ENCODE measurements at regions not wholly inside any gene's neighbourhood (a gene's known extent, or its start where the extent isn't known, plus 50 kb on each side); places are given as distances from the start of the nearest gene placed in this dataset.
"Not testable (repeated sequence)": the region's sequence is repeated elsewhere in the genome, so short reads cannot be mapped to it uniquely, and the experiment has no call there.

DNA sequence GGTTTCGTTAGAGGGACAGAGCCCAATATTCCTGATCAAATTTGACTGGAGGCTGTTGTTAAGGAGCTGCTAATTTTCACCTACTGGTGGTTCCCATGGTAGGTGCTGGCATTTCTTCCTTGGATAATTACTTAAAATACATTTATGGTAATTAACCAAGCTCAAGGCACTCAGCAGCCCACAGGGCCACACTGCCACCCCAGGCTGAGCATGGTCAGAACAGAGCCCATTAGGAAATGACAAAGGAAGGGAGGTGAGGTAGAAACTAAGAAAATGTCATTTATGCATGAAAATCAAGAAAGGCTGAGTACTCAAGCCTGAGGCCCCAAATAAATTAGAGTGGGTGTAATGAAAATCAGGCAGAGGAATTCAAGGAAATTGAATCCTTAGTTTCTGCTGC, 510.2 kb upstream of the GYPC start:
- H3K4me2 ChIP-seq (ENCODE audit: control insufficient read depth, insufficient read depth), result no peak overlapping the region
- ChIA-PET POLR2A (no interaction called here), CTCF (no interaction called here), SMC1A (ENCODE audit: uncharacterized antibody, unreplicated experiment) (interaction anchor here (0.6 to 2.5 kb wide), 4 partner anchors 8 to 372 kb away, joined by 3 to 8 read pairs (median 4); no protein-coding TSS in a partner anchor), RAD21 (ENCODE audit: unreplicated experiment) (no interaction called here)
- no peaks in the 10 kb centered on the region for H3K36me3 ChIP-seq (ENCODE audit: control insufficient read depth in 2 of 2, insufficient read depth in 2 of 2, low read length in 1 of 2)
- H3K79me2 ChIP-seq (ENCODE audit: control insufficient read depth, insufficient read depth, low read length), result no peaks in the 10 kb centered on the region
- WGBS (ENCODE audit: insufficient coverage, insufficient replicate concordance, low lambda C conversion rate, missing lambda C conversion rate), result 5% methylated on average over 1 of the region's 1 CpG
- no peaks in the 10 kb centered on the region for H3K27me3 ChIP-seq (replicated peaks in 1 of 2; ENCODE audit: control insufficient read depth in 2 of 2, insufficient read depth in 2 of 2, low read length in 1 of 2)
- intact Hi-C loops (cut with micrococcal nuclease; ENCODE audit: unreplicated experiment), result no loop called here
- H3K9ac ChIP-seq (ENCODE audit: control insufficient read depth, insufficient read depth, low read length), result no peak overlapping the region
- H3K4me1 ChIP-seq (ENCODE audit: control insufficient read depth, insufficient read depth, low read length), result no peaks in the 10 kb centered on the region
- DNase-seq (ENCODE audit: low read depth, low spot score), result no peak
- ATAC-seq, result no peak
- in situ Hi-C loops (cut with MboI), result no loop called here
- TF ChIP-seq, protein P1, sequence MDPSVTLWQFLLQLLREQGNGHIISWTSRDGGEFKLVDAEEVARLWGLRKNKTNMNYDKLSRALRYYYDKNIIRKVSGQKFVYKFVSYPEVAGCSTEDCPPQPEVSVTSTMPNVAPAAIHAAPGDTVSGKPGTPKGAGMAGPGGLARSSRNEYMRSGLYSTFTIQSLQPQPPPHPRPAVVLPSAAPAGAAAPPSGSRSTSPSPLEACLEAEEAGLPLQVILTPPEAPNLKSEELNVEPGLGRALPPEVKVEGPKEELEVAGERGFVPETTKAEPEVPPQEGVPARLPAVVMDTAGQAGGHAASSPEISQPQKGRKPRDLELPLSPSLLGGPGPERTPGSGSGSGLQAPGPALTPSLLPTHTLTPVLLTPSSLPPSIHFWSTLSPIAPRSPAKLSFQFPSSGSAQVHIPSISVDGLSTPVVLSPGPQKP (IDR thresholded peaks at IDR 0.05; ENCODE audit: low read depth, low read length), result no peak
- TF ChIP-seq CREM (IDR thresholded peaks at IDR 0.05; ENCODE audit: low read depth), result no peak
- no peak for TF ChIP-seq SMAD5 (IDR thresholded peaks at IDR 0.05; ENCODE audit: low read depth)
- TF ChIP-seq RUNX3 (IDR thresholded peaks at IDR 0.05; ENCODE audit: low read length), result no peak
- TF ChIP-seq HCFC1 (IDR thresholded peaks at IDR 0.05; ENCODE audit: low read length), result no peak
- TF ChIP-seq SP1 (IDR thresholded peaks at IDR 0.05; ENCODE audit: low read depth, low read length), result no peak
- TF ChIP-seq ZNF622 (IDR thresholded peaks at IDR 0.05), result no peak
- no TSS peak for BruUV-seq (replicated peaks)
- FAIRE-seq, result no peak
- H3K9me3 ChIP-seq (replicated peaks; ENCODE audit: control insufficient read depth, insufficient read depth, low read length), result no peaks in the 10 kb centered on the region
- H2AFZ ChIP-seq (ENCODE audit: control insufficient read depth, low read depth, low read length), result no peak overlapping the region
- no peak overlapping the region for H3K27ac ChIP-seq (ENCODE audit: control insufficient read depth, insufficient read depth)
- no peak overlapping the region for H3K4me3 ChIP-seq
- H4K20me1 ChIP-seq (ENCODE audit: control insufficient read depth, insufficient read depth), result no peaks in the 10 kb centered on the region

DNA sequence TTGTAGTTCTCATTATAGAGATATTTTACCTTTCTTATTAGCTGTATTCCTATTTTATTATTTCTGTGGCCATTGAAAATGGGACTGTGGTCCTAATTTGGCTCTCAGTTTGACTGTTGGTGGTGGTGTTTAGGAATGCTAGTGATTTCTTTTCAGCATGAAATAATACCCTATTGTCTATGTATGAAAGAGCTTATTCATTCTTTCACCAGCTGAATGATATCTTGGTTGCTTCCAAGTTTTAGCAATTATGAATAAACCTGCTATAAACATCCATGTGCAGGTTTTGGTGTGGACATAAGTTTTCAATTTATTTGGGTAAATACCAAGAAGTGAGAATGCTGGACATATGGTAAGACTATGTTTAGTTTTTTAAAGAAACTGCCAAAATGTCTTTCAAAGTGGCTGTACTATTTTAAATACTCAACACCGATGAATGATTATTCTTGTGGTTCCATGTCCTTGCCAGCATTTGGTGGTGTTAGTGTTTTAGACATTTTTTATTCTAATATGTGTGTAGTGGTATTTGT, 501.6 kb upstream of the GYPC start:
- no peak for FAIRE-seq
- RAD21 ChIA-PET (ENCODE audit: unreplicated experiment), result no interaction called here
- SMC1A ChIA-PET (ENCODE audit: uncharacterized antibody, unreplicated experiment), result no interaction called here
- Histone ChIP-seq H3K4me3 (no peak overlapping the region), H3K27me3 (replicated peaks in 1 of 2; ENCODE audit: control insufficient read depth in 2 of 2, insufficient read depth in 2 of 2, low read length in 1 of 2) (no peaks in the 10 kb centered on the region), H3K36me3 (ENCODE audit: control insufficient read depth in 2 of 2, insufficient read depth in 2 of 2, low read length in 1 of 2) (no peaks in the 10 kb centered on the region), H3K27ac (ENCODE audit: control insufficient read depth, insufficient read depth) (no peak overlapping the region), H3K79me2 (ENCODE audit: control insufficient read depth, insufficient read depth, low read length) (no peaks in the 10 kb centered on the region), H4K20me1 (ENCODE audit: control insufficient read depth, insufficient read depth) (no peaks in the 10 kb centered on the region), H3K4me2 (ENCODE audit: control insufficient read depth, insufficient read depth) (no peak overlapping the region), H3K9ac (ENCODE audit: control insufficient read depth, insufficient read depth, low read length) (no peak overlapping the region), H2AFZ (ENCODE audit: control insufficient read depth, low read depth, low read length) (no peak overlapping the region), H3K4me1 (ENCODE audit: control insufficient read depth, insufficient read depth, low read length) (no peaks in the 10 kb centered on the region), H3K9me3 (replicated peaks; ENCODE audit: control insufficient read depth, insufficient read depth, low read length) (no peaks in the 10 kb centered on the region)
- intact Hi-C loops (cut with micrococcal nuclease; ENCODE audit: unreplicated experiment), result no loop called here
- in situ Hi-C loops (cut with MboI), result no loop called here
- CTCF ChIA-PET, result no interaction called here
- DNase-seq (ENCODE audit: low read depth, low spot score), result no peak
- WGBS (ENCODE audit: insufficient coverage, insufficient replicate concordance, low lambda C conversion rate, missing lambda C conversion rate), result 91% methylated on average over 1 of the region's 1 CpG
- no TSS peak for BruUV-seq (replicated peaks)
- TF ChIP-seq POLR2AphosphoS5 (IDR thresholded peaks at IDR 0.05; ENCODE audit: low read length), result no peak
- ATAC-seq, result no peak
- POLR2A ChIA-PET, result no interaction called here

DNA sequence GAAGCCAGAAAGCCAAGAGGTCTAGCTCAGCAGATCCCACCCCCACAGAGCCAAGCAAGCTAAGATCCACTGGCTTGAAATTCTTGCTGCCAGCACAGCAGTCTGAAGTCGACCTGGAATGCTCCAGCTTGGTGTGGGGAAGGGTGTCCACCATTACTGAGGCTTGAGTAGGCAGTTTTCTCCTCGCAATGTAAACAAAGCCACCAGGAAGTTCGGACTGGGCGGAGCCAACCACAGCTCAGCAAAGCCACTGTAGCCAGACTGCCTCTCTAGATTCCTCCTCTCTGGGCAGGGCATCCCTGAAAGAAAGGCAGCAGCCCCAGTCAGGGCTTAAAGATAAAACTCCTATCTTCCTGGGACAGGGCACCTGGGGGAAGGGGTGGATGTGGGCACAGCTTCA, 495.0 kb upstream of the GYPC start:
- FAIRE-seq, result not testable (repeated sequence)
- WGBS (ENCODE audit: insufficient coverage, insufficient replicate concordance, low lambda C conversion rate, missing lambda C conversion rate), result 65% methylated on average over 4 of the region's 4 CpGs

More for the DNA sequence above, 495.0 kb upstream of the GYPC start:
- H3K27ac ChIP-seq (ENCODE audit: control insufficient read depth, insufficient read depth); intact Hi-C loops (cut with micrococcal nuclease; ENCODE audit: unreplicated experiment); H3K27me3 ChIP-seq (replicated peaks in 1 of 2; ENCODE audit: control insufficient read depth in 2 of 2, insufficient read depth in 2 of 2, low read length in 1 of 2); RAD21 ChIA-PET (ENCODE audit: unreplicated experiment); H3K36me3 ChIP-seq (ENCODE audit: control insufficient read depth in 2 of 2, insufficient read depth in 2 of 2, low read length in 1 of 2); H3K9ac ChIP-seq (ENCODE audit: control insufficient read depth, insufficient read depth, low read length); H3K4me3 ChIP-seq; POLR2A ChIA-PET; H4K20me1 ChIP-seq (ENCODE audit: control insufficient read depth, insufficient read depth); H3K4me2 ChIP-seq (ENCODE audit: control insufficient read depth, insufficient read depth); H3K9me3 ChIP-seq (replicated peaks; ENCODE audit: control insufficient read depth, insufficient read depth, low read length); H2AFZ ChIP-seq (ENCODE audit: control insufficient read depth, low read depth, low read length); ATAC-seq; H3K79me2 ChIP-seq (ENCODE audit: control insufficient read depth, insufficient read depth, low read length); BruUV-seq (replicated peaks); H3K4me1 ChIP-seq (ENCODE audit: control insufficient read depth, insufficient read depth, low read length); in situ Hi-C loops (cut with MboI); CTCF ChIA-PET; DNase-seq (ENCODE audit: low read depth, low spot score): not testable (repeated sequence)
- SMC1A ChIA-PET (ENCODE audit: uncharacterized antibody, unreplicated experiment), result interaction anchor here (1.4 kb wide), 1 partner anchor 9 kb away, joined by 4 read pairs; no protein-coding TSS in a partner anchor

Measured in GM12878 (cell line).